ENCODE measurements at regions not wholly inside any gene's neighbourhood (a gene's known extent, or its start where the extent isn't known, plus 50 kb on each side); places are given as distances from the start of the nearest gene placed in this dataset.

GRCh38 chr12:85352016-85352415 is 72.0 kb downstream of the ALX1 start:
- no peak overlapping the region for H3K4me3 ChIP-seq (ENCODE audit: low read length)
- no peak for DNase-seq (ENCODE audit: low read depth)
- no peak for TF ChIP-seq CTCF (conservative IDR thresholded peaks at IDR 0.05; ENCODE audit: low read depth, low read length)

GRCh38 chr12:85356596-85357385 is 76.8 kb downstream of the ALX1 start:
- no peak for DNase-seq (ENCODE audit: low read depth)
- H3K4me3 ChIP-seq (ENCODE audit: low read length), result no peak overlapping the region
- no peak for TF ChIP-seq CTCF (conservative IDR thresholded peaks at IDR 0.05; ENCODE audit: low read depth, low read length)

GRCh38 chr12:85357609-85358008 is 77.6 kb downstream of the ALX1 start:
- H3K4me3 ChIP-seq (ENCODE audit: low read length), result no peak overlapping the region
- DNase-seq (ENCODE audit: low read depth), result no peak
- no peak for TF ChIP-seq CTCF (conservative IDR thresholded peaks at IDR 0.05; ENCODE audit: low read depth, low read length)

- DNase-seq (ENCODE audit: low read depth), result no peak
- no peak for TF ChIP-seq CTCF (conservative IDR thresholded peaks at IDR 0.05; ENCODE audit: low read depth, low read length)
- no peak overlapping the region for H3K4me3 ChIP-seq (ENCODE audit: low read length)
Observed at GRCh38 chr12:85358715-85359114, 78.7 kb downstream of the ALX1 start.

- no peak overlapping the region for H3K4me3 ChIP-seq (ENCODE audit: low read length)
- TF ChIP-seq CTCF (conservative IDR thresholded peaks at IDR 0.05; ENCODE audit: low read depth, low read length), result no peak
Observed at GRCh38 chr12:85363382-85364190, 83.6 kb downstream of the ALX1 start.

GRCh38 chr12:85367936-85368335 is 87.9 kb downstream of the ALX1 start:
- DNase-seq (ENCODE audit: low read depth), result no peak
- H3K4me3 ChIP-seq (ENCODE audit: low read length), result no peak overlapping the region
- no peak for TF ChIP-seq CTCF (conservative IDR thresholded peaks at IDR 0.05; ENCODE audit: low read depth, low read length)

More at GRCh38 chr12:85363382-85364190, 83.6 kb downstream of the ALX1 start:
- no peak for DNase-seq (ENCODE audit: low read depth)

Measured in retinal pigment epithelial cell (primary cell).